Neural progenitor cell (in vitro differentiated cells): ENCODE measurements at regions not wholly inside any gene's neighbourhood (a gene's known extent, or its start where the extent isn't known, plus 50 kb on each side); places are given as distances from the start of the nearest gene placed in this dataset.

Experiments used
- DNase-seq: peaks from one replicate; pipeline ENCODE4 v3.0.0-alpha.2; 2016; ENCODE audit warnings: low spot score
- H2AFZ ChIP-seq: fragments of 200-600 bp; sonication (generic); replicated peaks from 2 replicates; pipeline ENCODE4 v1.6.1; 2016; ENCODE audit warnings: antibody characterized with exemption
- H3F3A ChIP-seq: fragments of 200-600 bp; sonication (generic); 2 replicates; pipeline ENCODE4 v1.6.1; 2016; ENCODE audit warnings: antibody characterized with exemption, low read depth
- H3K27ac ChIP-seq: fragments of 200-600 bp; sonication (generic); 2 replicates; pipeline ENCODE4 v1.5.1; 2016; ENCODE audit warnings: mild to moderate bottlenecking
- H3K27me3 ChIP-seq: fragments of 200-600 bp; sonication (generic); 2 replicates; pipeline ENCODE4 v1.6.1; 2016; ENCODE audit warnings: mild to moderate bottlenecking, moderate library complexity
- H3K36me3 ChIP-seq: fragments of 200-600 bp; sonication (generic); 2 replicates; pipeline ENCODE4 v1.5.1; 2016
- H3K4me1 ChIP-seq: fragments of 200-600 bp; sonication (generic); 2 replicates; pipeline ENCODE4 v1.6.1; 2016; ENCODE audit warnings: mixed run types
- H3K4me2 ChIP-seq: fragments of 200-600 bp; sonication (generic); 2 replicates; pipeline ENCODE4 v1.6.1; 2016
- H3K4me3 ChIP-seq: fragments of 200-600 bp; sonication (generic); 2 replicates; pipeline ENCODE4 v1.5.1; 2016
- H3K79me2 ChIP-seq: fragments of 200-600 bp; sonication (generic); 2 replicates; pipeline ENCODE4 v1.6.1; 2016; ENCODE audit warnings: low read depth
- H3K9ac ChIP-seq: fragments of 200-600 bp; sonication (generic); 2 replicates; pipeline ENCODE4 v1.6.1; 2016
- H3K9me3 ChIP-seq: fragments of 200-600 bp; sonication (generic); 2 replicates; pipeline ENCODE4 v1.5.1; 2016; ENCODE audit warnings: low read depth
- H4K20me1 ChIP-seq: fragments of 200-600 bp; sonication (generic); 2 replicates; pipeline ENCODE4 v1.6.1; 2016; ENCODE audit warnings: low read depth
- H3K27ac Mint-ChIP-seq: 3 replicates; pipeline ENCODE4 v1.8.0; 2021; ENCODE audit warnings: mixed read lengths
- H3K27me3 Mint-ChIP-seq: 2 replicates; pipeline ENCODE4 v1.8.0; 2022; ENCODE audit warnings: low read depth, mild to moderate bottlenecking, inconsistent platforms, moderate library complexity, mixed read lengths; ENCODE audit not compliant: insufficient read depth
- H3K36me3 Mint-ChIP-seq: 3 replicates; pipeline ENCODE4 v1.8.0; 2021; ENCODE audit warnings: mixed read lengths
- H3K4me1 Mint-ChIP-seq: 3 replicates; pipeline ENCODE4 v1.8.0; 2021; ENCODE audit warnings: mixed read lengths
- H3K4me3 Mint-ChIP-seq: 3 replicates; pipeline ENCODE4 v1.8.0; 2021; ENCODE audit warnings: mild to moderate bottlenecking, moderate library complexity, mixed read lengths
- H3K9me3 Mint-ChIP-seq: 3 replicates; pipeline ENCODE4 v1.8.0; 2020; ENCODE audit warnings: mixed read lengths
- CTCF ChIP-seq: fragments of 200-600 bp; sonication (generic); IDR thresholded peaks from 2 replicates; pipeline ENCODE4 v1.5.1; 2017; ENCODE audit warnings: antibody characterized with exemption, mild to moderate bottlenecking
- EZH2 ChIP-seq: fragments of 200-600 bp; sonication (generic); IDR thresholded peaks from 2 replicates; pipeline ENCODE4 v1.6.1; 2017; ENCODE audit warnings: antibody characterized with exemption, mild to moderate bottlenecking, moderate library complexity
- EZH2phosphoT487 ChIP-seq: fragments of 200-600 bp; sonication (generic); IDR thresholded peaks from 2 replicates; pipeline ENCODE4 v1.6.1; 2017; ENCODE audit warnings: antibody characterized with exemption

GRCh38 chr20:40196846-40197436 is 492.1 kb downstream of the MAFB start:
- H2AFZ ChIP-seq, result peak overlapping the region; percentile 53

DNA sequence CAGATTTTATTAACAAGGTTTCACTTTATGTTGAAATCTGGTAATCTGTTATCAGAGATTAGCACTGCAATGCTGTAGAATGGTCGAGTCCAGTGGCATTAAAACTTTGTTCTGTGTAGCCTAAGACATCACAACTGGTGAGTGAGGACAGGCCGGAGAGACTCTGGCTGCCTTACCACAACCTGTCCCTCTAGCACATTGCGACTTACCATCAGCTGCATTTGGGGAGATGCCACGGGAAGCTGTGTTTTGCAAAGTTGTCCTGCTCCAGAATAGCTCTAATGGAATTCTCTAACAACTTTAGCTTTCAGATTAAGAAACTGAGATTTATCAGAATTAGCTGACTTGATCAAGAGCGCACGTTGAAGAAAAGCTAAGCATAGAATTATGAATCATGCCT is 493.3 kb downstream of the MAFB start:
- DNase-seq, result no peak

More at GRCh38 chr20:40196846-40197436, 492.1 kb downstream of the MAFB start:
- Mint-ChIP-seq H3K36me3 (no peaks in the 10 kb centered on the region), H3K27ac (no peak overlapping the region), H3K27me3 (no peaks in the 10 kb centered on the region), H3K4me3 (no peak overlapping the region), H3K9me3 (no peaks in the 10 kb centered on the region), H3K4me1 (no peaks in the 10 kb centered on the region)
- no peak for DNase-seq
- Histone ChIP-seq H3F3A (no peaks in the 10 kb centered on the region), H3K4me2 (no peak overlapping the region), H3K36me3 (no peaks in the 10 kb centered on the region), H3K9me3 (no peaks in the 10 kb centered on the region), H3K27me3 (no peaks in the 10 kb centered on the region), H3K9ac (no peak overlapping the region), H3K27ac (no peak overlapping the region), H3K4me1 (peaks cover 13% of the 10 kb centered on the region), H3K79me2 (no peaks in the 10 kb centered on the region), H3K4me3 (no peak overlapping the region), H4K20me1 (no peaks in the 10 kb centered on the region)
- TF ChIP-seq EZH2phosphoT487 (no peak), CTCF (no peak), EZH2 (no peak)

DNA sequence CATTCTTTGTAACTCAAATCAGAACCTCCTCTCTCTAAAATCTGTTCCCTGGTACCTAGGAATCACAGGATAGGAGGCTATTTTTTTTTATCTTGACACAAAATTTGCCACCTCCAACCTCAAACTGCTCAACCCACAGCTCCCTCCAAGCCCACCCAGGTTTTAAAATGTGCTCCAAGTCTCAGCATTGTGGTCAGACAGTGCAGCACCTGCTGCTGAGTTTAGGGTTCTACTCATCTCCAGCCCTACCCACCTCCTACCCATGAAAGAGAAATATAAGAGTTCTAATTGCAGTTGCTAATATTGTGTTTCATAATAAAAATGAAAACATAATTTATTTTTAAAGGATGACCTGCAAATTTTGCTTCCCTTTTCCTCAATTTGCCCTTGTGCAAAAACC is 496.5 kb downstream of the MAFB start:
- Mint-ChIP-seq H3K4me1 (no peaks in the 10 kb centered on the region), H3K4me3 (no peak overlapping the region)

More for the DNA sequence above, 493.3 kb downstream of the MAFB start:
- Histone ChIP-seq H3K79me2 (no peaks in the 10 kb centered on the region), H3K4me2 (no peak overlapping the region), H4K20me1 (no peaks in the 10 kb centered on the region), H3K27me3 (no peaks in the 10 kb centered on the region), H3K4me3 (no peak overlapping the region), H3K9ac (no peak overlapping the region), H3F3A (no peaks in the 10 kb centered on the region), H2AFZ (no peak overlapping the region), H3K9me3 (no peaks in the 10 kb centered on the region), H3K27ac (no peak overlapping the region), H3K4me1 (peaks cover 13% of the 10 kb centered on the region), H3K36me3 (no peaks in the 10 kb centered on the region)
- H3K4me3 Mint-ChIP-seq, result no peak overlapping the region
- H3K27ac Mint-ChIP-seq, result no peak overlapping the region
- H3K27me3 Mint-ChIP-seq, result no peaks in the 10 kb centered on the region
- TF ChIP-seq CTCF, result no peak
- TF ChIP-seq EZH2phosphoT487, result no peak
- TF ChIP-seq EZH2, result no peak
- no peaks in the 10 kb centered on the region for H3K36me3 Mint-ChIP-seq
- no peaks in the 10 kb centered on the region for H3K9me3 Mint-ChIP-seq
- H3K4me1 Mint-ChIP-seq, result no peaks in the 10 kb centered on the region

DNA sequence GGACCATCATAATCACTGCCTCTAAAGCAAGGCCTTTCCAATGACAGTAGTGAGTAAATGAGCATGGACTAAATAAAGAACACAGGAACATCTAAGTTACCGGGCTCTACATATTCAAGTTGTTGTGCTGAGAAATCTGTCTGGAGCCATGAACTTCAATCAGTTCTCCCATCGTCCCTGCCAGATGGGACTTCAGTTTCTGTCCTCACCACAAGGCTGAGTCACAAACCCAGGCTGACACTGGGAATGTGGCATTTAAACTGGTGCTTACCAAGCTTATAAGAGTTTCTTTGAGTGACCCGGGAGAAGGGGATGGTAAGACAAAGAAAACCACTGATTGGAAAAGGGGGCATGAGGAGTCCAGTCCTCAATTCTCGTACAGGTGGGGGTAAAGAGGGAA is 497.0 kb downstream of the MAFB start:
- no peak overlapping the region for H3K27ac ChIP-seq
- H3K9me3 ChIP-seq, result no peaks in the 10 kb centered on the region
- H3K4me2 ChIP-seq, result no peak overlapping the region
- H4K20me1 ChIP-seq, result no peaks in the 10 kb centered on the region
- H3K9ac ChIP-seq, result no peak overlapping the region
- H3F3A ChIP-seq, result no peaks in the 10 kb centered on the region
- no peak for DNase-seq
- TF ChIP-seq EZH2, result no peak
- H3K36me3 Mint-ChIP-seq, result no peaks in the 10 kb centered on the region
- H3K79me2 ChIP-seq, result no peaks in the 10 kb centered on the region
- H3K27me3 ChIP-seq, result no peaks in the 10 kb centered on the region
- no peak overlapping the region for H3K27ac Mint-ChIP-seq
- H3K27me3 Mint-ChIP-seq, result no peaks in the 10 kb centered on the region
- no peak overlapping the region for H2AFZ ChIP-seq
- H3K4me3 ChIP-seq, result no peak overlapping the region
- H3K9me3 Mint-ChIP-seq, result no peaks in the 10 kb centered on the region
- no peaks in the 10 kb centered on the region for H3K36me3 ChIP-seq
- no peak overlapping the region for H3K4me3 Mint-ChIP-seq
- no peaks in the 10 kb centered on the region for H3K4me1 Mint-ChIP-seq
- peaks cover 6% of the 10 kb centered on the region for H3K4me1 ChIP-seq

More for the DNA sequence above, 496.5 kb downstream of the MAFB start:
- Mint-ChIP-seq H3K27ac (no peak overlapping the region), H3K9me3 (no peaks in the 10 kb centered on the region), H3K27me3 (no peaks in the 10 kb centered on the region), H3K36me3 (no peaks in the 10 kb centered on the region)
- Histone ChIP-seq H3F3A (no peaks in the 10 kb centered on the region), H2AFZ (no peak overlapping the region), H3K4me2 (no peak overlapping the region), H3K36me3 (no peaks in the 10 kb centered on the region), H3K9me3 (no peaks in the 10 kb centered on the region), H3K9ac (no peak overlapping the region), H3K4me1 (peaks cover 9% of the 10 kb centered on the region), H3K27me3 (no peaks in the 10 kb centered on the region), H3K4me3 (no peak overlapping the region), H3K79me2 (no peaks in the 10 kb centered on the region), H3K27ac (no peak overlapping the region), H4K20me1 (no peaks in the 10 kb centered on the region)
- DNase-seq, result no peak
- TF ChIP-seq EZH2phosphoT487 (no peak), EZH2 (no peak)
